Cardiac muscle cell (in vitro differentiated cells and primary cell): ENCODE measurements at regions not wholly inside any gene's neighbourhood (a gene's known extent, or its start where the extent isn't known, plus 50 kb on each side); places are given as distances from the start of the nearest gene placed in this dataset.
"Not testable (repeated sequence)": the region's sequence is repeated elsewhere in the genome, so short reads cannot be mapped to it uniquely, and the experiment has no call there.

Experiments
- DNase-seq, 2 donors: peaks; one replicate each; pipeline versions ENCODE4 v3.0.0 to v3.0.0-alpha.2; 2010 to 2017; ENCODE audit warnings: low read depth in 1 of 2, low spot score in 1 of 2
- H3K27ac ChIP-seq: fragments of 200-600 bp; sonication (generic); 2 replicates; pipeline ENCODE4 v1.5.1; 2016
- H3K27me3 ChIP-seq: fragments of 200-600 bp; sonication (generic); 2 replicates; pipeline ENCODE4 v1.6.0; 2016; ENCODE audit warnings: control low read depth
- H3K36me3 ChIP-seq: fragments of 200-600 bp; sonication (generic); 2 replicates; pipeline ENCODE4 v1.5.1; 2016; ENCODE audit warnings: control low read depth
- H3K4me1 ChIP-seq: fragments of 200-600 bp; sonication (generic); 2 replicates; pipeline ENCODE4 v1.8.1; 2017; ENCODE audit warnings: low read depth, mild to moderate bottlenecking, mixed run types
- H3K4me3 ChIP-seq: fragments of 200-600 bp; sonication (generic); 2 replicates; pipeline ENCODE4 v1.5.1; 2016; ENCODE audit warnings: mild to moderate bottlenecking
- H3K9me3 ChIP-seq: fragments of 200-600 bp; sonication (generic); 2 replicates; pipeline ENCODE4 v1.5.1; 2017; ENCODE audit warnings: low read depth, mild to moderate bottlenecking, control low read depth
- CTCF ChIP-seq: IDR thresholded peaks from 2 replicates; pipeline ENCODE4 v1.5.1; 2012; ENCODE audit warnings: low read depth, mild to moderate bottlenecking, low read length

- Histone ChIP-seq H3K4me3 (no peak overlapping the region), H3K9me3 (no peaks in the 10 kb centered on the region), H3K27ac (no peak overlapping the region), H3K27me3 (no peaks in the 10 kb centered on the region), H3K36me3 (no peaks in the 10 kb centered on the region), H3K4me1 (no peaks in the 10 kb centered on the region)
- DNase-seq, result no peak
- TF ChIP-seq CTCF, result no peak
These were observed 1145.1 kb downstream of the UQCRFS1 start for GRCh38 chr19:28067882-28068281.

GRCh38 chr19:28066988-28067387 is 1146.0 kb downstream of the UQCRFS1 start:
- H3K4me3 ChIP-seq, result no peak overlapping the region
- H3K36me3 ChIP-seq, result no peaks in the 10 kb centered on the region
- no peaks in the 10 kb centered on the region for H3K9me3 ChIP-seq
- TF ChIP-seq CTCF, result no peak
- no peak for DNase-seq
- H3K4me1 ChIP-seq, result no peaks in the 10 kb centered on the region
- no peak overlapping the region for H3K27ac ChIP-seq
- H3K27me3 ChIP-seq, result no peaks in the 10 kb centered on the region

GRCh38 chr19:28066161-28066560 is 1146.8 kb downstream of the UQCRFS1 start:
- DNase-seq, result no peak
- TF ChIP-seq CTCF, result no peak
- no peaks in the 10 kb centered on the region for H3K27me3 ChIP-seq

GRCh38 chr19:28065026-28065425 is 1147.9 kb downstream of the UQCRFS1 start:
- Histone ChIP-seq H3K27me3 (no peaks in the 10 kb centered on the region), H3K36me3 (no peaks in the 10 kb centered on the region), H3K9me3 (no peaks in the 10 kb centered on the region), H3K27ac (no peak overlapping the region), H3K4me1 (no peaks in the 10 kb centered on the region), H3K4me3 (no peak overlapping the region)
- no peak for TF ChIP-seq CTCF
- no peak for DNase-seq

More at GRCh38 chr19:28066161-28066560, 1146.8 kb downstream of the UQCRFS1 start:
- no peaks in the 10 kb centered on the region for H3K9me3 ChIP-seq
- no peak overlapping the region for H3K27ac ChIP-seq
- H3K4me1 ChIP-seq, result no peaks in the 10 kb centered on the region
- no peaks in the 10 kb centered on the region for H3K36me3 ChIP-seq
- H3K4me3 ChIP-seq, result no peak overlapping the region

- DNase-seq, result no peak
- no peaks in the 10 kb centered on the region for H3K4me1 ChIP-seq
- no peaks in the 10 kb centered on the region for H3K36me3 ChIP-seq
- no peaks in the 10 kb centered on the region for H3K27me3 ChIP-seq
- TF ChIP-seq CTCF, result no peak
- no peak overlapping the region for H3K27ac ChIP-seq
- no peak overlapping the region for H3K4me3 ChIP-seq
- H3K9me3 ChIP-seq, result no peaks in the 10 kb centered on the region
These were observed 1149.2 kb downstream of the UQCRFS1 start for GRCh38 chr19:28063702-28064101.

- H3K4me1 ChIP-seq, result no peaks in the 10 kb centered on the region
- DNase-seq, result no peak
- H3K9me3 ChIP-seq, result no peaks in the 10 kb centered on the region
- no peak for TF ChIP-seq CTCF
- no peaks in the 10 kb centered on the region for H3K36me3 ChIP-seq
- H3K4me3 ChIP-seq, result no peak overlapping the region
- no peaks in the 10 kb centered on the region for H3K27me3 ChIP-seq
- H3K27ac ChIP-seq, result no peak overlapping the region
These were observed 1151.8 kb downstream of the UQCRFS1 start for GRCh38 chr19:28061111-28061510.

GRCh38 chr19:28057026-28057425 is 1155.9 kb downstream of the UQCRFS1 start:
- DNase-seq, H3K9me3 ChIP-seq, H3K27ac ChIP-seq, H3K27me3 ChIP-seq, H3K4me1 ChIP-seq, H3K4me3 ChIP-seq, H3K36me3 ChIP-seq: not testable (repeated sequence)
